Lung (tissue), 11 donors: ENCODE measurements at regions not wholly inside any gene's neighbourhood (a gene's known extent, or its start where the extent isn't known, plus 50 kb on each side); places are given as distances from the start of the nearest gene placed in this dataset.

ENCODE experiments used
- ATAC-seq: fragments of 200-7000 bp; cut with Tn5 transposase; one replicate; pipeline ENCODE4 v1.9.1; 2020; ENCODE audit warnings: moderate number of reproducible peaks; ENCODE audit not compliant: insufficient read depth, low FRiP score
- DNase-seq, 3 donors: peaks; one replicate each; pipeline ENCODE4 v3.0.0-alpha.2; 2013 to 2017
- H3K27ac ChIP-seq, 2 donors: one replicate each; pipeline ENCODE4 v1.5.1; 2013; ENCODE audit warnings: mild to moderate bottlenecking in 2 of 2, moderate library complexity in 2 of 2, control low read depth in 1 of 2, inconsistent platforms in 1 of 2, low read depth in 1 of 2, low read length in 1 of 2
- H3K27me3 ChIP-seq, 3 donors: one replicate each; pipeline ENCODE4 v1.5.1; 2013; ENCODE audit warnings: low read length in 2 of 3; ENCODE audit not compliant: control insufficient read depth in 3 of 3, insufficient read depth in 3 of 3
- H3K36me3 ChIP-seq, 4 donors: one replicate each; pipeline ENCODE4 v1.5.1; 2013; ENCODE audit warnings: low read length in 4 of 4, mild to moderate bottlenecking in 1 of 4, moderate library complexity in 1 of 4; ENCODE audit not compliant: control insufficient read depth in 4 of 4, insufficient read depth in 4 of 4
- H3K4me1 ChIP-seq, 5 donors: one replicate each; pipeline ENCODE4 v1.5.1; 2013; ENCODE audit warnings: low read length in 5 of 5, mild to moderate bottlenecking in 2 of 5, moderate library complexity in 1 of 5; ENCODE audit not compliant: control insufficient read depth in 5 of 5, insufficient read depth in 5 of 5
- H3K4me3 ChIP-seq: one replicate; pipeline ENCODE4 v1.5.1; 2013; ENCODE audit warnings: mild to moderate bottlenecking, control low read depth, moderate library complexity
- H3K9ac ChIP-seq, 2 donors: one replicate each; pipeline ENCODE4 v1.5.1; 2013; ENCODE audit warnings: low read length in 2 of 2, control low read depth in 1 of 2; ENCODE audit not compliant: insufficient read depth in 1 of 2
- H3K9me3 ChIP-seq, 4 donors: one replicate each; pipeline ENCODE4 v1.5.1; 2013; ENCODE audit warnings: low read length in 3 of 4, mild to moderate bottlenecking in 1 of 4, moderate library complexity in 1 of 4; ENCODE audit not compliant: control insufficient read depth in 4 of 4, insufficient read depth in 3 of 4
- CTCF ChIP-seq: IDR thresholded peaks from 2 replicates; pipeline ENCODE4 v1.5.1; 2012; ENCODE audit warnings: mild to moderate bottlenecking; ENCODE audit errors: control extremely low read depth, extremely low read depth
- WGBS, 2 donors: extraction: QIAGEN DNeasy Blood & Tissue Kit; methylation state at CpG; one replicate each; pipeline ENCODE4 v1.1.7; 2013; 5-methylcytosine and 5-hydroxymethylcytosine counted together
- donor health status: control.
- donor health status: control.
- donor health status: Bipolar disorder and iron deficiency.
- donor health status: healthy.
- donor health status: DM: yes; HTN: yes; CAD: no.

GRCh38 chr5:1704676-1705075 is 95.0 kb downstream of the MRPL36 start:
- Histone ChIP-seq H3K36me3 (no peaks in the 10 kb centered on the region), H3K4me3 (no peak overlapping the region), H3K9ac (no peak overlapping the region), H3K9me3 (peaks cover 0 to 5% (median 0%) of the 10 kb centered on the region in 4 donors), H3K4me1 (no peaks in the 10 kb centered on the region), H3K27me3 (peaks cover 0 to 5% (median 3%) of the 10 kb centered on the region in 3 donors), H3K27ac (no peak overlapping the region)
- no peak for TF ChIP-seq CTCF
- WGBS, 2 donors: 65 to 83% methylated on average over 7 of the region's 7 CpGs
- DNase-seq (no peak), ATAC-seq (no peak)

GRCh38 chr5:1704266-1704665 is 95.4 kb downstream of the MRPL36 start:
- no peak for DNase-seq
- no peaks in the 10 kb centered on the region for H3K36me3 ChIP-seq
- TF ChIP-seq CTCF: no peak
- H3K9me3 ChIP-seq: peaks cover 0 to 7% (median 0%) of the 10 kb centered on the region in 4 donors
- 89 to 91% methylated on average over 13 of the region's 13 CpGs for WGBS, 2 donors
- no peaks in the 10 kb centered on the region for H3K4me1 ChIP-seq
- peaks cover 0 to 5% (median 3%) of the 10 kb centered on the region in 3 donors for H3K27me3 ChIP-seq
- ATAC-seq: no peak
- no peak overlapping the region for H3K9ac ChIP-seq
- no peak overlapping the region for H3K27ac ChIP-seq
- no peak overlapping the region for H3K4me3 ChIP-seq

GRCh38 chr5:1703352-1704050 is 96.1 kb downstream of the MRPL36 start:
- TF ChIP-seq CTCF: no peak
- DNase-seq: no peak

More at GRCh38 chr5:1703352-1704050, 96.1 kb downstream of the MRPL36 start:
- Histone ChIP-seq H3K4me3 (no peak overlapping the region), H3K9ac (no peak overlapping the region), H3K36me3 (no peaks in the 10 kb centered on the region), H3K27me3 (peaks cover 0 to 3% (median 3%) of the 10 kb centered on the region in 3 donors), H3K27ac (no peak overlapping the region), H3K4me1 (no peaks in the 10 kb centered on the region), H3K9me3 (peaks cover 0 to 5% (median 0%) of the 10 kb centered on the region in 4 donors)
- no peak for ATAC-seq
- 82 to 88% methylated on average over 21 of the region's 21 CpGs for WGBS, 2 donors
